ENCODE measurements at regions not wholly inside any gene's neighbourhood (a gene's known extent, or its start where the extent isn't known, plus 50 kb on each side); places are given as distances from the start of the nearest gene placed in this dataset.
A peak's percentile ranks its signal among the peaks of the same experiment; 100 is the strongest.
"Not testable (repeated sequence)": the region's sequence is repeated elsewhere in the genome, so short reads cannot be mapped to it uniquely, and the experiment has no call there.

- no peak for DNase-seq
Measured at GRCh38 chr4:110359076-110359475, 116.9 kb upstream of the ENPEP start.

- no peak for DNase-seq
Measured at GRCh38 chr4:110357521-110357920, 118.4 kb upstream of the ENPEP start.

- DNase-seq, result no peak
Measured at GRCh38 chr4:110354460-110354859, 121.5 kb upstream of the ENPEP start.

- DNase-seq, result no peak
Measured at GRCh38 chr4:110352670-110353442, 123.1 kb upstream of the ENPEP start.

GRCh38 chr4:110348711-110349383 lies 127.1 kb upstream of the ENPEP start:
- DNase-seq, result no peak

- DNase-seq, result no peak
Measured at GRCh38 chr4:110347805-110348204, 128.2 kb upstream of the ENPEP start.

GRCh38 chr4:110344165-110344564 lies 131.8 kb upstream of the ENPEP start:
- no peak for DNase-seq

- no peak for DNase-seq
Measured at GRCh38 chr4:110343534-110343933, 132.4 kb upstream of the ENPEP start.

- DNase-seq, result not testable (repeated sequence)
Measured at GRCh38 chr4:110341118-110341517, 134.8 kb upstream of the ENPEP start.

GRCh38 chr4:110335399-110335798 lies 137.0 kb upstream of the ELOVL6 start:
- DNase-seq, result no peak

GRCh38 chr4:110332483-110332882 lies 134.1 kb upstream of the ELOVL6 start:
- no peak for DNase-seq

- DNase-seq, result not testable (repeated sequence)
Measured at GRCh38 chr4:110326426-110326825, 128.0 kb upstream of the ELOVL6 start.

GRCh38 chr4:110310795-110311194 lies 112.4 kb upstream of the ELOVL6 start:
- no peak for DNase-seq

GRCh38 chr4:110309675-110310074 lies 111.3 kb upstream of the ELOVL6 start:
- no peak for DNase-seq

GRCh38 chr4:110306303-110306702 lies 107.9 kb upstream of the ELOVL6 start:
- DNase-seq, result peak; percentile 39

GRCh38 chr4:110305455-110305854 lies 107.0 kb upstream of the ELOVL6 start:
- DNase-seq, result no peak

- DNase-seq, result no peak
Measured at GRCh38 chr4:110296892-110297291, 98.5 kb upstream of the ELOVL6 start.

GRCh38 chr4:110294165-110294564 lies 95.8 kb upstream of the ELOVL6 start:
- no peak for DNase-seq

GRCh38 chr4:110292994-110293744 lies 94.8 kb upstream of the ELOVL6 start:
- DNase-seq, result no peak

GRCh38 chr4:110290511-110290910 lies 92.1 kb upstream of the ELOVL6 start:
- no peak for DNase-seq

- no peak for DNase-seq
Measured at GRCh38 chr4:110289601-110290100, 91.2 kb upstream of the ELOVL6 start.

- DNase-seq, result no peak
Measured at GRCh38 chr4:110287130-110287529, 88.7 kb upstream of the ELOVL6 start.

- DNase-seq, result no peak
Measured at GRCh38 chr4:110278127-110278526, 79.7 kb upstream of the ELOVL6 start.

- no peak for DNase-seq
Measured at GRCh38 chr4:110275871-110276270, 77.5 kb upstream of the ELOVL6 start.

All from NCI-H748 treated with DMSO at 0.1 percent for 48 hours (cell line).